IMR-90 (cell line): ENCODE measurements at regions not wholly inside any gene's neighbourhood (a gene's known extent, or its start where the extent isn't known, plus 50 kb on each side); places are given as distances from the start of the nearest gene placed in this dataset.

ENCODE experiments used
- ATAC-seq: fragments of 200-7000 bp; cut with Tn5 transposase; 2 replicates; pipeline ENCODE4 v1.9.1; 2020; ENCODE audit warnings: low read depth, mild to moderate bottlenecking, moderate library complexity
- BruUV-seq: library from RNA; stranded (reverse); fragments of 400-500 nt; replicated peaks from 2 replicates; lab custom pipeline; 2021; lab: Mats Ljungman, UMichigan
- CTCF ChIA-PET: fragments of 300-600 bp; formaldehyde crosslinking; extraction: SDS; loops from one replicate; lab custom pipeline; 2021; ENCODE audit warnings: antibody characterized with exemption; lab: Yijun Ruan, JAX
- POLR2A ChIA-PET: fragments of 300-600 bp; sonication (Branson Sonifier 250); formaldehyde crosslinking; loops from one replicate; lab custom pipeline; 2022; ENCODE audit warnings: antibody characterized with exemption; ENCODE audit not compliant: unreplicated experiment; lab: Charles Lee
- DNase-seq: peaks from one replicate; pipeline ENCODE4 v3.0.0; 2013
- H2AFZ ChIP-seq: replicated peaks from 2 replicates; pipeline ENCODE3; 2013; ENCODE audit warnings: low read length, mild to moderate bottlenecking; ENCODE audit not compliant: poor library complexity
- H2AK5ac ChIP-seq: 2 replicates; pipeline ENCODE4 v1.6.1; 2013; ENCODE audit warnings: low read depth, low read length, inconsistent platforms
- H2AK9ac ChIP-seq: replicated peaks from 2 replicates; pipeline ENCODE3; 2013; ENCODE audit warnings: mild to moderate bottlenecking, low read depth, low read length, moderate library complexity; ENCODE audit not compliant: poor library complexity
- H2BK120ac ChIP-seq: 2 replicates; pipeline ENCODE4 v1.6.1; 2013; ENCODE audit warnings: low read depth, low read length, inconsistent platforms
- H2BK15ac ChIP-seq: 3 replicates; pipeline ENCODE4 v1.6.1; 2013; ENCODE audit warnings: low read depth, low read length, inconsistent platforms
- H2BK20ac ChIP-seq: 2 replicates; pipeline ENCODE4 v1.6.1; 2013; ENCODE audit warnings: low read depth, mild to moderate bottlenecking, inconsistent platforms, low read length, moderate library complexity
- H2BK5ac ChIP-seq: 2 replicates; pipeline ENCODE4 v1.6.1; 2013; ENCODE audit warnings: mild to moderate bottlenecking, low read depth, low read length, inconsistent platforms; ENCODE audit not compliant: poor library complexity, severe bottlenecking
- H3K14ac ChIP-seq: replicated peaks from 2 replicates; pipeline ENCODE4 v1.6.1; 2013; ENCODE audit warnings: low read depth, low read length, inconsistent platforms
- H3K18ac ChIP-seq: 2 replicates; pipeline ENCODE4 v1.6.1; 2013; ENCODE audit warnings: low read depth, low read length, control low read depth
- H3K23ac ChIP-seq: 2 replicates; pipeline ENCODE4 v1.6.1; 2013; ENCODE audit warnings: low read depth, low read length, inconsistent platforms
- H3K27ac ChIP-seq: 2 replicates; pipeline ENCODE4 v1.5.1; 2013; ENCODE audit warnings: mild to moderate bottlenecking, control low read depth, low read length; ENCODE audit not compliant: insufficient read depth
- H3K27me3 ChIP-seq: 2 replicates; pipeline ENCODE4 v1.6.1; 2013; ENCODE audit warnings: low read length; ENCODE audit not compliant: control insufficient read depth, insufficient read depth
- H3K36me3 ChIP-seq: 2 replicates; pipeline ENCODE4 v1.6.1; 2013; ENCODE audit warnings: low read length, mixed read lengths; ENCODE audit not compliant: control insufficient read depth, insufficient read depth
- H3K4ac ChIP-seq: 2 replicates; pipeline ENCODE4 v1.6.1; 2013; ENCODE audit warnings: low read depth, low read length, inconsistent platforms
- H3K4me1 ChIP-seq: 2 replicates; pipeline ENCODE4 v1.6.1; 2013; ENCODE audit warnings: low read length, mixed read lengths; ENCODE audit not compliant: control insufficient read depth, insufficient read depth
- H3K4me2 ChIP-seq: 2 replicates; pipeline ENCODE4 v1.6.1; 2013; ENCODE audit warnings: low read depth, mild to moderate bottlenecking, control low read depth, low read length, moderate library complexity
- H3K4me3 ChIP-seq: 2 replicates; pipeline ENCODE4 v1.5.1; 2013; ENCODE audit warnings: low read depth, mild to moderate bottlenecking, control low read depth, low read length, moderate library complexity; ENCODE audit not compliant: insufficient read depth
- H3K56ac ChIP-seq: 2 replicates; pipeline ENCODE4 v1.6.1; 2013; ENCODE audit warnings: low read length, inconsistent platforms; ENCODE audit not compliant: insufficient read depth; ENCODE audit errors: extremely low read depth
- H3K79me1 ChIP-seq, 2 experiments: 2 replicates each; pipeline ENCODE4 v1.6.1; 2013; ENCODE audit warnings: low read length in 2 of 2, inconsistent platforms in 1 of 2, low read depth in 1 of 2
- H3K9ac ChIP-seq: 2 replicates; pipeline ENCODE4 v1.6.1; 2013; ENCODE audit warnings: low read depth, low read length, control low read depth
- H3K9me1 ChIP-seq: 2 replicates; pipeline ENCODE4 v1.6.1; 2013; ENCODE audit warnings: low read length, inconsistent platforms; ENCODE audit not compliant: insufficient read depth
- H3K9me3 ChIP-seq: 2 replicates; pipeline ENCODE4 v1.6.1; 2013; ENCODE audit warnings: low read length; ENCODE audit not compliant: control insufficient read depth, insufficient read depth
- H4K20me1 ChIP-seq: 2 replicates; pipeline ENCODE4 v1.6.1; 2013; ENCODE audit warnings: low read length, inconsistent platforms; ENCODE audit not compliant: insufficient read depth
- H4K5ac ChIP-seq: 2 replicates; pipeline ENCODE4 v1.6.1; 2013; ENCODE audit warnings: mild to moderate bottlenecking, low read depth, low read length, control low read depth
- H4K8ac ChIP-seq, 2 experiments: 2 replicates each; pipeline ENCODE4 v1.6.1; 2013; ENCODE audit warnings: low read depth in 2 of 2, low read length in 2 of 2, control low read depth in 1 of 2, inconsistent platforms in 1 of 2
- H4K91ac ChIP-seq: 2 replicates; pipeline ENCODE4 v1.6.1; 2013; ENCODE audit warnings: low read depth, low read length, inconsistent platforms; ENCODE audit not compliant: insufficient read depth
- FOS ChIP-seq: fragments of 150-350 bp; IDR thresholded peaks from 2 replicates; pipeline ENCODE4 v1.6.1; 2016; ENCODE audit warnings: low read depth, low read length
- RFX5 ChIP-seq: IDR thresholded peaks from 2 replicates; pipeline ENCODE4 v1.8.0; 2012; ENCODE audit warnings: low read depth, mild to moderate bottlenecking, low read length, moderate library complexity
- WGBS, 2 experiments: methylation state at CpG; one replicate each; pipeline versions ENCODE4 v1.1.5 to v1.1.7; 2013; ENCODE audit warnings: missing lambda C conversion rate in 2 of 2; ENCODE audit not compliant: insufficient read length in 1 of 2; ENCODE audit errors: extremely low coverage in 2 of 2; 5-methylcytosine and 5-hydroxymethylcytosine counted together
- dilution Hi-C: fragments of 300-500 bp; cut with HindIII; formaldehyde crosslinking; loops from one replicate; pipeline ENCODE4 v1.14.3; 2018; ENCODE audit warnings: low sequenced_read_pairs; ENCODE audit not compliant: unreplicated experiment
- in situ Hi-C: fragments of 300-500 bp; cut with MboI; formaldehyde crosslinking; loops from 3 replicates; pipeline ENCODE4 v1.14.3; 2019; ENCODE audit warnings: low sequenced_read_pairs, inconsistent platforms, mixed read lengths
- intact Hi-C: fragments of 100-400 bp; cut with micrococcal nuclease; formaldehyde crosslinking; loops from 2 replicates; pipeline ENCODE4 v1.10.0; 2022

- DNase-seq, result peak; percentile 26
- no peaks in the 10 kb centered on the region for H3K79me1 ChIP-seq
- WGBS, 2 experiments, result no CpG with 5 or more reads among the region's 2 CpGs
- no peaks in the 10 kb centered on the region for H3K36me3 ChIP-seq
- H3K9me3 ChIP-seq, result peaks cover 3% of the 10 kb centered on the region
- H2BK20ac ChIP-seq, result no peak overlapping the region
- no peak overlapping the region for H3K14ac ChIP-seq
- no peak overlapping the region for H4K5ac ChIP-seq
- H4K8ac ChIP-seq, result no peak overlapping the region
- no peaks in the 10 kb centered on the region for H4K20me1 ChIP-seq
- no peaks in the 10 kb centered on the region for H3K27me3 ChIP-seq
- H2AFZ ChIP-seq, result no peak overlapping the region
- BruUV-seq, result no TSS peak
- no peak overlapping the region for H4K91ac ChIP-seq
- ChIA-PET POLR2A (no interaction called here), CTCF (no interaction called here)
- no peak overlapping the region for H3K27ac ChIP-seq
- no peak overlapping the region for H2AK9ac ChIP-seq
- H2BK5ac ChIP-seq, result no peak overlapping the region
- in situ Hi-C loops, result no loop called here
- TF ChIP-seq RFX5 (no peak), FOS (peak; percentile 3; the same call in 1 of the 2 replicates)
- no peaks in the 10 kb centered on the region for H3K4me1 ChIP-seq
- no peak overlapping the region for H2BK120ac ChIP-seq
- H3K4ac ChIP-seq, result no peak overlapping the region
- ATAC-seq, result no peak
- H3K56ac ChIP-seq, result no peak overlapping the region
- intact Hi-C loops, result no loop called here
- H3K23ac ChIP-seq, result no peak overlapping the region
- H3K18ac ChIP-seq, result no peak overlapping the region
- H3K4me3 ChIP-seq, result no peak overlapping the region
- no peak overlapping the region for H3K4me2 ChIP-seq
- no peak overlapping the region for H2AK5ac ChIP-seq
- no peak overlapping the region for H3K9ac ChIP-seq
- H3K9me1 ChIP-seq, result no peaks in the 10 kb centered on the region
- H2BK15ac ChIP-seq, result no peak overlapping the region
- dilution Hi-C loops, result no loop called here
Observed at GRCh38 chr4:124132161-124132560, 580.4 kb downstream of the ANKRD50 start.
